Breast epithelium (tissue), 3 donors: ENCODE measurements at regions not wholly inside any gene's neighbourhood (a gene's known extent, or its start where the extent isn't known, plus 50 kb on each side); places are given as distances from the start of the nearest gene placed in this dataset.

Experiments
- CTCF ChIP-seq, 3 donors: fragments of 450-650 bp; IDR thresholded peaks; one replicate each; pipeline ENCODE4 v1.5.1; 2016 to 2017; ENCODE audit warnings: antibody characterized with exemption in 3 of 3, mild to moderate bottlenecking in 3 of 3, moderate library complexity in 3 of 3
- POLR2A ChIP-seq: fragments of 450-650 bp; IDR thresholded peaks from one replicate; pipeline ENCODE4 v1.6.1; 2016; ENCODE audit warnings: antibody characterized with exemption, mild to moderate bottlenecking, moderate library complexity

- no peak for TF ChIP-seq POLR2A
- TF ChIP-seq CTCF (IDR thresholded peaks at IDR 0.05): no peak
Observed at GRCh38 chr5:125348936-125349831, 602.7 kb upstream of the ZNF608 start.
